ENCODE measurements at regions not wholly inside any gene's neighbourhood (a gene's known extent, or its start where the extent isn't known, plus 50 kb on each side); places are given as distances from the start of the nearest gene placed in this dataset.
"Not testable (repeated sequence)": the region's sequence is repeated elsewhere in the genome, so short reads cannot be mapped to it uniquely, and the experiment has no call there.

- no peak for ATAC-seq (ENCODE audit: insufficient read depth, low FRiP score)
- no peak for TF ChIP-seq CTCF (IDR thresholded peaks at IDR 0.05; ENCODE audit: control extremely low read depth, extremely low read depth)
- 74 to 82% methylated on average over 1 of the region's 1 CpG for WGBS, 2 donors
Measured at GRCh38 chr3:191566469-191566868, 105.5 kb downstream of the PYDC2 start.

DNA sequence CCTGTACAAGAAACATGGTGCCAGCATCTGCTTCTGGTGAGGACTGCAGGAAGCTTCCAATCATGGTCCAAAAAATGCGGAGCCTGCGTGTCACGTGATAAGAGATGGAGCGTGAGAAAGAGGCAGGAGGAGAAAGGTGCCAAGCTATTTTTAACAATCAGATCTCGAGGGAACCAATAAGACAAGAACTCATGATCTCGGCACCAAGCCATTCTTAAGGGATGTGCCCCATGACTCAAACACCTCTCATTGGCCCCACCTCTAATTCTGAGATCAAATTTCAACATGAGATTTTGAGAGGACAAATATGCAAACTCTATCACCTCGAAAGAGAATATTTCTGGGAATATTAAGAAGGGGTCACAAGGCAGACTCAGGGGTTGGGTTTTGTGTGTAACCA is 107.2 kb downstream of the PYDC2 start:
- no peak overlapping the region for H3K27ac ChIP-seq (ENCODE audit: low read depth in 1 of 2, low read length in 1 of 2)
- DNase-seq (no peak), ATAC-seq (ENCODE audit: insufficient read depth, low FRiP score) (no peak)
- H3K9ac ChIP-seq (ENCODE audit: insufficient read depth in 1 of 2, low read length in 2 of 2), result no peak overlapping the region
- no peak for TF ChIP-seq CTCF (IDR thresholded peaks at IDR 0.05; ENCODE audit: control extremely low read depth, extremely low read depth)
- H3K36me3 ChIP-seq (ENCODE audit: control insufficient read depth in 4 of 4, insufficient read depth in 4 of 4, low read length in 4 of 4), result no peaks in the 10 kb centered on the region
- H3K4me1 ChIP-seq (ENCODE audit: control insufficient read depth in 5 of 5, insufficient read depth in 5 of 5, low read length in 5 of 5), result no peaks in the 10 kb centered on the region
- H3K4me3 ChIP-seq, result no peak overlapping the region
- no peaks in the 10 kb centered on the region for H3K27me3 ChIP-seq (ENCODE audit: control insufficient read depth in 3 of 3, insufficient read depth in 3 of 3, low read length in 2 of 3)
- 91 to 94% methylated on average over 7 of the region's 7 CpGs for WGBS, 2 donors
- H3K9me3 ChIP-seq (ENCODE audit: control insufficient read depth in 4 of 4, insufficient read depth in 3 of 4, low read length in 3 of 4), result no peaks in the 10 kb centered on the region

More at GRCh38 chr3:191566469-191566868, 105.5 kb downstream of the PYDC2 start:
- no peak for DNase-seq
- H3K4me3 ChIP-seq, result no peak overlapping the region
- H3K9ac ChIP-seq (ENCODE audit: insufficient read depth in 1 of 2, low read length in 2 of 2), result no peak overlapping the region
- no peak overlapping the region for H3K27ac ChIP-seq (ENCODE audit: low read depth in 1 of 2, low read length in 1 of 2)
- H3K9me3 ChIP-seq (ENCODE audit: control insufficient read depth in 4 of 4, insufficient read depth in 3 of 4, low read length in 3 of 4), result no peaks in the 10 kb centered on the region
- H3K27me3 ChIP-seq (ENCODE audit: control insufficient read depth in 3 of 3, insufficient read depth in 3 of 3, low read length in 2 of 3), result no peaks in the 10 kb centered on the region
- no peaks in the 10 kb centered on the region for H3K36me3 ChIP-seq (ENCODE audit: control insufficient read depth in 4 of 4, insufficient read depth in 4 of 4, low read length in 4 of 4)
- no peaks in the 10 kb centered on the region for H3K4me1 ChIP-seq (ENCODE audit: control insufficient read depth in 5 of 5, insufficient read depth in 5 of 5, low read length in 5 of 5)

DNA sequence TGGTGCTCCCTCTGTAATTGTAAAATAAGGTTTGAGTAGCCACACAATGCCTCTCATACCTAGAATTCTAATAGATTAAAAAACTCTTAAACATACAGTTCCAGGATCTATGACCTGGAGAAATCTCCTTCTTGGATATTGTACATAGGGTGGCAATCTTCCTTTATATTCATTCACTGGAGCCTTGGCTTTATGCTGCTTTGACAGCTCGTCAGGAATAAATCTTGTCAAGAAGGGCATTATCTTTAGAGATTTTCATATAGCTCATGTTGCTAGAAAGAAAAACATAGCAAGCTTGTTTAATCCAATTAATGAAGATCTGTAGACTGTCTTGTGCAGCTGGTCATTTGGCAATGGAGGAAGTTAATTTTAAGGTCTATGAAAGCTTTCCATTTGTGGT is 131.1 kb downstream of the PYDC2 start:
- no peaks in the 10 kb centered on the region for H3K9me3 ChIP-seq (ENCODE audit: control insufficient read depth in 4 of 4, insufficient read depth in 3 of 4, low read length in 3 of 4)
- H3K4me3 ChIP-seq, result no peak overlapping the region
- no peaks in the 10 kb centered on the region for H3K4me1 ChIP-seq (ENCODE audit: control insufficient read depth in 5 of 5, insufficient read depth in 5 of 5, low read length in 5 of 5)
- peak in 2 of 3 donors; percentile 9 to 31 for DNase-seq
- ATAC-seq (ENCODE audit: insufficient read depth, low FRiP score), result no peak
- H3K9ac ChIP-seq (ENCODE audit: insufficient read depth in 1 of 2, low read length in 2 of 2), result no peak overlapping the region
- H3K27me3 ChIP-seq (ENCODE audit: control insufficient read depth in 3 of 3, insufficient read depth in 3 of 3, low read length in 2 of 3), result no peaks in the 10 kb centered on the region
- TF ChIP-seq CTCF (IDR thresholded peaks at IDR 0.05; ENCODE audit: control extremely low read depth, extremely low read depth), result no peak
- no peak overlapping the region for H3K27ac ChIP-seq (ENCODE audit: low read depth in 1 of 2, low read length in 1 of 2)
- 74 to 81% methylated on average over 1 of the region's 1 CpG for WGBS, 2 donors
- H3K36me3 ChIP-seq (ENCODE audit: control insufficient read depth in 4 of 4, insufficient read depth in 4 of 4, low read length in 4 of 4), result no peaks in the 10 kb centered on the region

DNA sequence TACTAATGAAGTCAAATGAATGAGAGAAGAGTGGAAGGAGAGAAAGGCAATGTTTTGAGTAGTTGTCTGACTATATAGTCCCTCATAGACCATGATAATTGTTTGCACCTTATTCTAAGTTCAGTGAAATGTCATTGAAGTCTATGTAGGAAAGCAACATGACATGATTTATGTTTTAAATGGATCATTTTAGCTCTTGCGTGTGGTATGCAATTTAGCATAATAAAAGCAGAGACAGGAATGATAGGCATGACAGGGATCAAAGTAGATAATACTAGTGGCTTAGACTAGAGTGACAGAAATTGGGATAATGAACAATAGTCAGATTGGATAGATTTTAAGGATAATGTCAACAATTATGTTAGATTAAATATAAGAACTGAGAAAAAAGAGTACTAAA is 132.5 kb downstream of the PYDC2 start:
- DNase-seq (no peak), ATAC-seq (ENCODE audit: insufficient read depth, low FRiP score) (no peak)
- Histone ChIP-seq H3K27me3 (ENCODE audit: control insufficient read depth in 3 of 3, insufficient read depth in 3 of 3, low read length in 2 of 3) (no peaks in the 10 kb centered on the region), H3K9me3 (ENCODE audit: control insufficient read depth in 4 of 4, insufficient read depth in 3 of 4, low read length in 3 of 4) (no peaks in the 10 kb centered on the region), H3K27ac (ENCODE audit: low read depth in 1 of 2, low read length in 1 of 2) (no peak overlapping the region), H3K4me1 (ENCODE audit: control insufficient read depth in 5 of 5, insufficient read depth in 5 of 5, low read length in 5 of 5) (no peaks in the 10 kb centered on the region), H3K36me3 (ENCODE audit: control insufficient read depth in 4 of 4, insufficient read depth in 4 of 4, low read length in 4 of 4) (no peaks in the 10 kb centered on the region), H3K9ac (ENCODE audit: insufficient read depth in 1 of 2, low read length in 2 of 2) (no peak overlapping the region), H3K4me3 (no peak overlapping the region)
- 41 to 44% methylated on average over 1 of the region's 1 CpG for WGBS, 2 donors
- TF ChIP-seq CTCF (IDR thresholded peaks at IDR 0.05; ENCODE audit: control extremely low read depth, extremely low read depth), result no peak

DNA sequence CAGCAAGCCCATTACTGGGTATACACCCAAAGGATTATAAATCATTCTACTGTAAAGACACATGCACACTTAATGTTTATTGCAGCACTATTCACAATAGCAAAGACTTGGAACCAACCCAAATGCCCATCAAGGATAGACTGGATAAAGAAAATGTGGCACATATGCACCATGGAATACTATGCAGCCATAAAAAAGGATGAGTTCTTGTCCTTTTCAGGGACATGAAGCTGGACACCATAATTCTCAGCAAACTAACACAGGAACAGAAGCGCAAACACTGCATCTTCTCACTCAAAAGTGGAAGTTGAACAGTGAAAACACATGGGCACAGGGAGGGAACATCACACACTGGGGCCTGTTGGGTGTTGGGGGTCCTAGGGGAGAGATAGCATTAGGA is 154.5 kb downstream of the PYDC2 start:
- ATAC-seq (ENCODE audit: insufficient read depth, low FRiP score); H3K27ac ChIP-seq (ENCODE audit: low read depth in 1 of 2, low read length in 1 of 2); H3K27me3 ChIP-seq (ENCODE audit: control insufficient read depth in 3 of 3, insufficient read depth in 3 of 3, low read length in 2 of 3); H3K9ac ChIP-seq (ENCODE audit: insufficient read depth in 1 of 2, low read length in 2 of 2); H3K4me3 ChIP-seq; DNase-seq; H3K36me3 ChIP-seq (ENCODE audit: control insufficient read depth in 4 of 4, insufficient read depth in 4 of 4, low read length in 4 of 4); H3K9me3 ChIP-seq (ENCODE audit: control insufficient read depth in 4 of 4, insufficient read depth in 3 of 4, low read length in 3 of 4); H3K4me1 ChIP-seq (ENCODE audit: control insufficient read depth in 5 of 5, insufficient read depth in 5 of 5, low read length in 5 of 5): not testable (repeated sequence)
- WGBS, 2 donors, result 94 to 100% methylated on average over 1 of the region's 1 CpG
